HL-60 (cell line): ENCODE measurements at regions not wholly inside any gene's neighbourhood (a gene's known extent, or its start where the extent isn't known, plus 50 kb on each side); places are given as distances from the start of the nearest gene placed in this dataset.

Source experiments
- CTCF ChIP-seq: IDR thresholded peaks from one replicate; pipeline ENCODE4 v1.5.1; 2011; ENCODE audit warnings: low read length, control low read depth, inconsistent platforms; ENCODE audit not compliant: insufficient read depth
- GABPA ChIP-seq: IDR thresholded peaks from 2 replicates; pipeline ENCODE4 v1.6.1; 2012; ENCODE audit warnings: low read depth
- POLR2AphosphoS5 ChIP-seq: IDR thresholded peaks from 2 replicates; pipeline ENCODE4 v1.6.1; 2012; ENCODE audit warnings: low read depth
- SPI1 ChIP-seq: IDR thresholded peaks from 2 replicates; pipeline ENCODE4 v1.6.1; 2012; ENCODE audit warnings: low read depth, mild to moderate bottlenecking, borderline replicate concordance
- TF ChIP-seq, protein P1 (sequence below): IDR thresholded peaks from 2 replicates; pipeline ENCODE4 v1.6.1; 2012; ENCODE audit warnings: low read depth; ENCODE audit not compliant: insufficient replicate concordance

DNA sequence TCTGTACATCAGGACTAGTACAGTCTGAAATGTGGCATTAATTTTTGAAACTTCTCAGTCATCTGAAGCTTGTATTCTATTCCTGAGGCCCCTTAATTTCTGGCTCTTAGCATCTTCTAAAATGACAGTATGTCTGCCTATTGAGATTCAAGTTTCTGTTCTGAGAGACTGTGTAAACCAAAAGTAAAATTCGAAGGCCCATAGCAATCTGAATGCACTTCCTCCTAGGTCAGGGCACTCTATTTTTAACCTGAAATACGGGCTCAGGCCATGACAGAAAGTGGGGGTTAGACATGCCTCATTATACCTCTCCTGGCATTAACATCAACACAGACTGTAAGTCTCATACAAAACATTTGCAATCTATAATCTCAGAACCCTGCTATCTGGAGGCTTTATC is 584.4 kb downstream of the KLHL4 start:
- no peak for TF ChIP-seq POLR2AphosphoS5
- TF ChIP-seq CTCF, result no peak
- no peak for TF ChIP-seq GABPA
- TF ChIP-seq, protein P1, sequence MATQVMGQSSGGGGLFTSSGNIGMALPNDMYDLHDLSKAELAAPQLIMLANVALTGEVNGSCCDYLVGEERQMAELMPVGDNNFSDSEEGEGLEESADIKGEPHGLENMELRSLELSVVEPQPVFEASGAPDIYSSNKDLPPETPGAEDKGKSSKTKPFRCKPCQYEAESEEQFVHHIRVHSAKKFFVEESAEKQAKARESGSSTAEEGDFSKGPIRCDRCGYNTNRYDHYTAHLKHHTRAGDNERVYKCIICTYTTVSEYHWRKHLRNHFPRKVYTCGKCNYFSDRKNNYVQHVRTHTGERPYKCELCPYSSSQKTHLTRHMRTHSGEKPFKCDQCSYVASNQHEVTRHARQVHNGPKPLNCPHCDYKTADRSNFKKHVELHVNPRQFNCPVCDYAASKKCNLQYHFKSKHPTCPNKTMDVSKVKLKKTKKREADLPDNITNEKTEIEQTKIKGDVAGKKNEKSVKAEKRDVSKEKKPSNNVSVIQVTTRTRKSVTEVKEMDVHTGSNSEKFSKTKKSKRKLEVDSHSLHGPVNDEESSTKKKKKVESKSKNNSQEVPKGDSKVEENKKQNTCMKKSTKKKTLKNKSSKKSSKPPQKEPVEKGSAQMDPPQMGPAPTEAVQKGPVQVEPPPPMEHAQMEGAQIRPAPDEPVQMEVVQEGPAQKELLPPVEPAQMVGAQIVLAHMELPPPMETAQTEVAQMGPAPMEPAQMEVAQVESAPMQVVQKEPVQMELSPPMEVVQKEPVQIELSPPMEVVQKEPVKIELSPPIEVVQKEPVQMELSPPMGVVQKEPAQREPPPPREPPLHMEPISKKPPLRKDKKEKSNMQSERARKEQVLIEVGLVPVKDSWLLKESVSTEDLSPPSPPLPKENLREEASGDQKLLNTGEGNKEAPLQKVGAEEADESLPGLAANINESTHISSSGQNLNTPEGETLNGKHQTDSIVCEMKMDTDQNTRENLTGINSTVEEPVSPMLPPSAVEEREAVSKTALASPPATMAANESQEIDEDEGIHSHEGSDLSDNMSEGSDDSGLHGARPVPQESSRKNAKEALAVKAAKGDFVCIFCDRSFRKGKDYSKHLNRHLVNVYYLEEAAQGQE, result no peak
- TF ChIP-seq SPI1, result no peak
